GM12878 (cell line): ENCODE measurements at regions not wholly inside any gene's neighbourhood (a gene's known extent, or its start where the extent isn't known, plus 50 kb on each side); places are given as distances from the start of the nearest gene placed in this dataset.

Experiments used
- CTCF ChIP-seq, 3 experiments: IDR thresholded peaks in 2 of 3; conservative IDR thresholded peaks in 1 of 3; 2 replicates each; pipeline ENCODE4 v1.5.1; 2011; ENCODE audit warnings: low read depth in 3 of 3, low read length in 3 of 3, mild to moderate bottlenecking in 3 of 3, control low read depth in 2 of 3, moderate library complexity in 2 of 3, inconsistent platforms in 1 of 3, mixed read lengths in 1 of 3; ENCODE audit not compliant: control insufficient read depth in 2 of 3, insufficient read depth in 1 of 3; ENCODE audit errors: extremely low read depth in 1 of 3
- SUPT20H ChIP-seq: IDR thresholded peaks from 2 replicates; pipeline ENCODE4 v1.6.1; 2011; ENCODE audit warnings: low read depth, mild to moderate bottlenecking, low read length, moderate library complexity, borderline replicate concordance; ENCODE audit not compliant: control insufficient read depth
- ZNF622 ChIP-seq: fragments of 450-650 bp; IDR thresholded peaks from 2 replicates; pipeline ENCODE4 v1.6.1; 2017; ENCODE audit warnings: mild to moderate bottlenecking, inconsistent platforms

- TF ChIP-seq ZNF622 (no peak), CTCF (IDR thresholded peaks at IDR 0.05 in 2 of 3, conservative IDR thresholded peaks at IDR 0.05 in 1 of 3; ENCODE audit: control insufficient read depth in 2 of 3, extremely low read depth in 1 of 3, insufficient read depth in 1 of 3, low read depth in 3 of 3, low read length in 3 of 3) (no peak), SUPT20H (no peak)
Observed at GRCh38 chr10:52483587-52483986, 169.5 kb downstream of the DKK1 start.
